Astrocyte of the hippocampus (primary cell): ENCODE measurements at regions not wholly inside any gene's neighbourhood (a gene's known extent, or its start where the extent isn't known, plus 50 kb on each side); places are given as distances from the start of the nearest gene placed in this dataset.

Experiments used
- DNase-seq: peaks from one replicate; pipeline ENCODE4 v3.0.0; 2011; ENCODE audit warnings: low read depth, low spot score

GRCh38 chr11:70816156-70816678 lies 417.9 kb downstream of the CTTN start:
- no peak for DNase-seq

- no peak for DNase-seq
Observed at GRCh38 chr11:70818351-70818750, 420.0 kb downstream of the CTTN start.

GRCh38 chr11:70819022-70819421 lies 420.7 kb downstream of the CTTN start:
- DNase-seq: no peak

GRCh38 chr11:70820311-70820710 lies 422.0 kb downstream of the CTTN start:
- no peak for DNase-seq

- DNase-seq: no peak
Observed at GRCh38 chr11:70820712-70821111, 422.4 kb downstream of the CTTN start.

GRCh38 chr11:70823771-70824170 lies 425.4 kb downstream of the CTTN start:
- no peak for DNase-seq

GRCh38 chr11:70824605-70825245 lies 426.4 kb downstream of the CTTN start:
- no peak for DNase-seq

- DNase-seq: no peak
Observed at GRCh38 chr11:70825893-70826540, 426.4 kb downstream of the SHANK2 start.

GRCh38 chr11:70826541-70827335 lies 425.6 kb downstream of the SHANK2 start:
- peak; percentile 28 for DNase-seq

GRCh38 chr11:70828593-70829082 lies 423.7 kb downstream of the SHANK2 start:
- DNase-seq: no peak

GRCh38 chr11:70829134-70829885 lies 423.1 kb downstream of the SHANK2 start:
- no peak for DNase-seq

GRCh38 chr11:70829886-70830272 lies 422.5 kb downstream of the SHANK2 start:
- DNase-seq: no peak

GRCh38 chr11:70833011-70833410 lies 419.4 kb downstream of the SHANK2 start:
- no peak for DNase-seq

GRCh38 chr11:70833554-70833953 lies 418.8 kb downstream of the SHANK2 start:
- no peak for DNase-seq

GRCh38 chr11:70834277-70834940 lies 418.0 kb downstream of the SHANK2 start:
- DNase-seq: no peak

GRCh38 chr11:70834984-70835560 lies 417.3 kb downstream of the SHANK2 start:
- no peak for DNase-seq

GRCh38 chr11:70836071-70836470 lies 416.3 kb downstream of the SHANK2 start:
- DNase-seq: no peak

- no peak for DNase-seq
Observed at GRCh38 chr11:70838198-70838597, 414.2 kb downstream of the SHANK2 start.

- DNase-seq: no peak
Observed at GRCh38 chr11:70839851-70840250, 412.5 kb downstream of the SHANK2 start.

GRCh38 chr11:70841264-70841663 lies 411.1 kb downstream of the SHANK2 start:
- DNase-seq: no peak

- DNase-seq: no peak
Observed at GRCh38 chr11:70842256-70842655, 410.1 kb downstream of the SHANK2 start.
